ENCODE measurements at regions not wholly inside any gene's neighbourhood (a gene's known extent, or its start where the extent isn't known, plus 50 kb on each side); places are given as distances from the start of the nearest gene placed in this dataset.

- DNase-seq (no peak), ATAC-seq (no peak)
- no peak for TF ChIP-seq POLR2A (IDR thresholded peaks at IDR 0.05)
- no peaks in the 10 kb centered on the region for H3K36me3 ChIP-seq
- 40% methylated on average over 6 of the region's 6 CpGs for WGBS (ENCODE audit: insufficient coverage, low coverage, low lambda C conversion rate, missing lambda C conversion rate)
- H3K27ac ChIP-seq = no peak overlapping the region
- H3K9me3 ChIP-seq = no peaks in the 10 kb centered on the region
- no peaks in the 10 kb centered on the region for H3K4me1 ChIP-seq
- H3K27me3 ChIP-seq = no peaks in the 10 kb centered on the region
- H3K4me3 ChIP-seq = no peak overlapping the region
- intact Hi-C loops (cut with DNase I) = no loop called here
These were observed 300.6 kb upstream of the EDIL3 start for GRCh38 chr5:84685121-84685894.

GRCh38 chr5:84683594-84683993, 298.9 kb upstream of the EDIL3 start:
- ATAC-seq = no peak

GRCh38 chr5:84682531-84682930, 297.9 kb upstream of the EDIL3 start:
- no peak for TF ChIP-seq POLR2A (IDR thresholded peaks at IDR 0.05)
- no peak for TF ChIP-seq CTCF (IDR thresholded peaks at IDR 0.05)
- H3K4me1 ChIP-seq = no peaks in the 10 kb centered on the region
- ATAC-seq = no peak

More at GRCh38 chr5:84683594-84683993, 298.9 kb upstream of the EDIL3 start:
- no peaks in the 10 kb centered on the region for H3K4me1 ChIP-seq
- H3K27me3 ChIP-seq = no peaks in the 10 kb centered on the region
- H3K36me3 ChIP-seq = no peaks in the 10 kb centered on the region
- H3K9me3 ChIP-seq = no peaks in the 10 kb centered on the region
- no peak overlapping the region for H3K27ac ChIP-seq
- DNase-seq = no peak
- no peak for TF ChIP-seq CTCF (IDR thresholded peaks at IDR 0.05)
- H3K4me3 ChIP-seq = no peak overlapping the region
- intact Hi-C loops (cut with DNase I) = no loop called here
- WGBS (ENCODE audit: insufficient coverage, low coverage, low lambda C conversion rate, missing lambda C conversion rate) = 15% methylated on average over 2 of the region's 2 CpGs

GRCh38 chr5:84680908-84681307, 296.2 kb upstream of the EDIL3 start:
- ATAC-seq (no peak), DNase-seq (no peak)
- Histone ChIP-seq H3K36me3 (no peaks in the 10 kb centered on the region), H3K27ac (no peak overlapping the region), H3K9me3 (no peaks in the 10 kb centered on the region), H3K27me3 (no peaks in the 10 kb centered on the region), H3K4me1 (no peaks in the 10 kb centered on the region), H3K4me3 (no peak overlapping the region)
- intact Hi-C loops (cut with DNase I) = no loop called here
- TF ChIP-seq CTCF (IDR thresholded peaks at IDR 0.05) = no peak
- no peak for TF ChIP-seq POLR2A (IDR thresholded peaks at IDR 0.05)

More at GRCh38 chr5:84682531-84682930, 297.9 kb upstream of the EDIL3 start:
- no peaks in the 10 kb centered on the region for H3K36me3 ChIP-seq
- no peaks in the 10 kb centered on the region for H3K27me3 ChIP-seq
- no peak overlapping the region for H3K4me3 ChIP-seq
- no peak overlapping the region for H3K27ac ChIP-seq
- WGBS (ENCODE audit: insufficient coverage, low coverage, low lambda C conversion rate, missing lambda C conversion rate) = 67% methylated on average over 1 of the region's 1 CpG
- no peaks in the 10 kb centered on the region for H3K9me3 ChIP-seq
- intact Hi-C loops (cut with DNase I) = no loop called here
- no peak for DNase-seq

- Histone ChIP-seq H3K9me3 (no peaks in the 10 kb centered on the region), H3K36me3 (no peaks in the 10 kb centered on the region), H3K4me1 (no peaks in the 10 kb centered on the region), H3K4me3 (no peak overlapping the region), H3K27me3 (no peaks in the 10 kb centered on the region), H3K27ac (no peak overlapping the region)
- WGBS (ENCODE audit: insufficient coverage, low coverage, low lambda C conversion rate, missing lambda C conversion rate) = 53% methylated on average over 3 of the region's 3 CpGs
- TF ChIP-seq CTCF (IDR thresholded peaks at IDR 0.05) = no peak
- no peak for TF ChIP-seq POLR2A (IDR thresholded peaks at IDR 0.05)
- intact Hi-C loops (cut with DNase I) = no loop called here
- ATAC-seq (no peak), DNase-seq (no peak)
These were observed 289.1 kb upstream of the EDIL3 start for GRCh38 chr5:84673785-84674184.
